Neural crest cell (in vitro differentiated cells): ENCODE measurements at regions not wholly inside any gene's neighbourhood (a gene's known extent, or its start where the extent isn't known, plus 50 kb on each side); places are given as distances from the start of the nearest gene placed in this dataset.
"Not testable (repeated sequence)": the region's sequence is repeated elsewhere in the genome, so short reads cannot be mapped to it uniquely, and the experiment has no call there.

ENCODE experiments used
- DNase-seq: peaks from one replicate; pipeline ENCODE4 v3.0.0; 2021; ENCODE audit warnings: low read depth, mixed read lengths, low spot score
- H3K27ac Mint-ChIP-seq: one replicate; pipeline ENCODE4 v1.8.0; 2021; ENCODE audit warnings: mild to moderate bottlenecking, mixed read lengths; ENCODE audit not compliant: unreplicated experiment
- H3K27me3 Mint-ChIP-seq: 2 replicates; pipeline ENCODE4 v1.8.0; 2021; ENCODE audit warnings: low read depth, mild to moderate bottlenecking, mixed read lengths
- H3K36me3 Mint-ChIP-seq: 2 replicates; pipeline ENCODE4 v1.8.0; 2021; ENCODE audit warnings: low read depth, mild to moderate bottlenecking, mixed read lengths
- H3K4me1 Mint-ChIP-seq: 2 replicates; pipeline ENCODE4 v1.8.0; 2021; ENCODE audit warnings: mixed read lengths
- H3K4me3 Mint-ChIP-seq: one replicate; pipeline ENCODE4 v1.8.0; 2021; ENCODE audit warnings: mild to moderate bottlenecking, mixed read lengths
- H3K9me3 Mint-ChIP-seq: 2 replicates; pipeline ENCODE4 v1.8.0; 2021; ENCODE audit warnings: mixed read lengths
- CTCF ChIP-seq: fragments of 200-600 bp; sonication (generic); conservative IDR thresholded peaks from 2 replicates; pipeline ENCODE4 v1.5.0; 2021; ENCODE audit warnings: antibody characterized with exemption, mild to moderate bottlenecking

DNA sequence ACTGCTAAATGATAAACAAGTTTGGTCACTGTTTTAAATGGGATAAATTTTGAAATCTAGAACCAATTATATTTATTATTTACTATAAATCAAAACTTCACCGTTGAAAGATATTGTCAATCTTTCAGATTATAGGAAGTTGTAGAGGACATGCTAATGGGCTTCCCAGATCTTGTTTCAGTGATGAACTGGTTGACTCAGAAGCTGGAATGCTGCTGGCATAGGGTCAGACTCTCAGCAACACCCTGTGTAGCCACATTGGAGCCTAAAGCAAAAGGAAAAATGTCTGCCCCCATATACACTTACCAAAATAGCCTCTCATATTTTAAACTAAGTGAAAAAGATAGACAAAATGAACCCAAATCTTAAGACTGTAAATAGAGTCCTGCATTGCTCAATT, 916.9 kb upstream of the SOX9 start:
- H3K4me3 Mint-ChIP-seq, result no peak overlapping the region
- H3K9me3 Mint-ChIP-seq, result peaks cover 6% of the 10 kb centered on the region
- no peak for DNase-seq
- TF ChIP-seq CTCF, result no peak
- no peaks in the 10 kb centered on the region for H3K27me3 Mint-ChIP-seq
- H3K4me1 Mint-ChIP-seq, result no peaks in the 10 kb centered on the region
- H3K36me3 Mint-ChIP-seq, result no peaks in the 10 kb centered on the region
- H3K27ac Mint-ChIP-seq, result no peak overlapping the region

DNA sequence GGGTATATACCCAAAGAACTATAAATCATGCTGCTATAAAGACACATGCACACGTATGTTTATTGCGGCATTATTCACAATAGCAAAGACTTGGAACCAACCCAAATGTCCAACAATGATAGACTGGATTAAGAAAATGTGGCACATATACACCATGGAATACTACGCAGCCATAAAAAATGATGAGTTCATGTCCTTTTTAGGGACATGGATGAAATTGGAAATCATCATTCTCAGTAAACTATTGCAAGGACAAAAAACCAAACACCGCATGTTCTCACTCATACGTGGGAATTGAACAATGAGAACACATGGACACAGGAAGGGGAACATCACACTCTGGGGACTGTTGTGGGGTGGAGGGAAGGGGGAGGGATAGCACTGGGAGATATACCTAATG, 914.9 kb upstream of the SOX9 start:
- H3K4me3 Mint-ChIP-seq, H3K27me3 Mint-ChIP-seq, H3K36me3 Mint-ChIP-seq, H3K9me3 Mint-ChIP-seq, H3K27ac Mint-ChIP-seq, H3K4me1 Mint-ChIP-seq, DNase-seq: not testable (repeated sequence)

GRCh38 chr17:71208111-71208704, 912.6 kb upstream of the SOX9 start:
- H3K9me3 Mint-ChIP-seq, result peaks cover 11% of the 10 kb centered on the region
- DNase-seq, result no peak
- H3K36me3 Mint-ChIP-seq, result no peaks in the 10 kb centered on the region
- no peak for TF ChIP-seq CTCF
- H3K4me3 Mint-ChIP-seq, result no peak overlapping the region
- no peaks in the 10 kb centered on the region for H3K27me3 Mint-ChIP-seq
- H3K4me1 Mint-ChIP-seq, result no peaks in the 10 kb centered on the region
- no peak overlapping the region for H3K27ac Mint-ChIP-seq

GRCh38 chr17:71213936-71214335, 906.9 kb upstream of the SOX9 start:
- Mint-ChIP-seq H3K4me3 (no peak overlapping the region), H3K9me3 (peaks cover 13% of the 10 kb centered on the region), H3K4me1 (no peaks in the 10 kb centered on the region), H3K27ac (no peak overlapping the region), H3K27me3 (no peaks in the 10 kb centered on the region), H3K36me3 (no peaks in the 10 kb centered on the region)
- DNase-seq, result no peak
- TF ChIP-seq CTCF, result no peak

GRCh38 chr17:71217769-71218168, 903.1 kb upstream of the SOX9 start:
- Mint-ChIP-seq H3K9me3 (peaks cover 10% of the 10 kb centered on the region), H3K4me1 (no peaks in the 10 kb centered on the region), H3K27ac (no peak overlapping the region)

More at GRCh38 chr17:71217769-71218168, 903.1 kb upstream of the SOX9 start:
- Mint-ChIP-seq H3K36me3 (no peaks in the 10 kb centered on the region), H3K27me3 (no peaks in the 10 kb centered on the region), H3K4me3 (no peak overlapping the region)
- DNase-seq, result no peak
- TF ChIP-seq CTCF, result no peak
